Inflammatory macrophage treated with lipopolysaccharide for 1 hour (primary cell): ENCODE measurements at regions not wholly inside any gene's neighbourhood (a gene's known extent, or its start where the extent isn't known, plus 50 kb on each side); places are given as distances from the start of the nearest gene placed in this dataset.

Experiments
- DNase-seq, 2 donors: peaks; one replicate each; pipeline ENCODE4 v3.0.0-alpha.2; 2020 to 2022

- peak; percentile 3 to 13 for DNase-seq
Measured at GRCh38 chr3:31157047-31157694, 262.7 kb upstream of the GADL1 start.

- no peak for DNase-seq
Measured at GRCh38 chr3:31157893-31158620, 263.6 kb upstream of the GADL1 start.

- no peak for DNase-seq
Measured at GRCh38 chr3:31159331-31160039, 265.0 kb upstream of the GADL1 start.

- no peak for DNase-seq
Measured at GRCh38 chr3:31161889-31162288, 267.4 kb upstream of the GADL1 start.

GRCh38 chr3:31164381-31164780 lies 269.9 kb upstream of the GADL1 start:
- DNase-seq = no peak

GRCh38 chr3:31165399-31165860 lies 271.0 kb upstream of the GADL1 start:
- DNase-seq = no peak

- DNase-seq = no peak
Measured at GRCh38 chr3:31166249-31166885, 271.9 kb upstream of the GADL1 start.

- no peak for DNase-seq
Measured at GRCh38 chr3:31167666-31168065, 273.2 kb upstream of the GADL1 start.

- DNase-seq = no peak
Measured at GRCh38 chr3:31170932-31171670, 276.6 kb upstream of the GADL1 start.

GRCh38 chr3:31172336-31172735 lies 277.9 kb upstream of the GADL1 start:
- DNase-seq = no peak

- DNase-seq = no peak
Measured at GRCh38 chr3:31173118-31173718, 278.8 kb upstream of the GADL1 start.

- no peak for DNase-seq
Measured at GRCh38 chr3:31174079-31174478, 279.6 kb upstream of the GADL1 start.

GRCh38 chr3:31176045-31176444 lies 281.6 kb upstream of the GADL1 start:
- DNase-seq = no peak

GRCh38 chr3:31178467-31178866 lies 284.0 kb upstream of the GADL1 start:
- DNase-seq = no peak

GRCh38 chr3:31179768-31180167 lies 285.3 kb upstream of the GADL1 start:
- no peak for DNase-seq

- DNase-seq = no peak
Measured at GRCh38 chr3:31180274-31180673, 285.8 kb upstream of the GADL1 start.

- DNase-seq = no peak
Measured at GRCh38 chr3:31181661-31182060, 287.2 kb upstream of the GADL1 start.

- DNase-seq = no peak
Measured at GRCh38 chr3:31182661-31183060, 288.2 kb upstream of the GADL1 start.

GRCh38 chr3:31184261-31185061 lies 290.0 kb upstream of the GADL1 start:
- DNase-seq = no peak

- DNase-seq = no peak
Measured at GRCh38 chr3:31185062-31185357, 290.5 kb upstream of the GADL1 start.

- no peak for DNase-seq
Measured at GRCh38 chr3:31186041-31186440, 291.6 kb upstream of the GADL1 start.

GRCh38 chr3:31187380-31187779 lies 292.9 kb upstream of the GADL1 start:
- no peak for DNase-seq
